ENCODE measurements at regions not wholly inside any gene's neighbourhood (a gene's known extent, or its start where the extent isn't known, plus 50 kb on each side); places are given as distances from the start of the nearest gene placed in this dataset.
"Not testable (repeated sequence)": the region's sequence is repeated elsewhere in the genome, so short reads cannot be mapped to it uniquely, and the experiment has no call there.

- TF ChIP-seq CTCF (IDR thresholded peaks at IDR 0.05; ENCODE audit: borderline replicate concordance, insufficient read depth, low read depth, low read length): no peak
- H3K4me3 ChIP-seq (ENCODE audit: low read depth, low read length): no peak overlapping the region
Observed at GRCh38 chr10:64867501-64867962, 1346.3 kb downstream of the REEP3 start.

- H3K4me3 ChIP-seq (ENCODE audit: low read depth, low read length): no peak overlapping the region
- TF ChIP-seq CTCF (IDR thresholded peaks at IDR 0.05; ENCODE audit: borderline replicate concordance, insufficient read depth, low read depth, low read length): no peak
Observed at GRCh38 chr10:64873088-64873487, 1351.9 kb downstream of the REEP3 start.

GRCh38 chr10:64873959-64874358 lies 1352.8 kb downstream of the REEP3 start:
- no peak overlapping the region for H3K4me3 ChIP-seq (ENCODE audit: low read depth, low read length)
- TF ChIP-seq CTCF (IDR thresholded peaks at IDR 0.05; ENCODE audit: borderline replicate concordance, insufficient read depth, low read depth, low read length): no peak

GRCh38 chr10:64880546-64880945 lies 1359.3 kb downstream of the REEP3 start:
- H3K4me3 ChIP-seq (ENCODE audit: low read depth, low read length): no peak overlapping the region
- no peak for TF ChIP-seq CTCF (IDR thresholded peaks at IDR 0.05; ENCODE audit: borderline replicate concordance, insufficient read depth, low read depth, low read length)

- H3K4me3 ChIP-seq (ENCODE audit: low read depth, low read length): no peak overlapping the region
- TF ChIP-seq CTCF (IDR thresholded peaks at IDR 0.05; ENCODE audit: borderline replicate concordance, insufficient read depth, low read depth, low read length): no peak
Observed at GRCh38 chr10:64881257-64881656, 1360.1 kb downstream of the REEP3 start.

GRCh38 chr10:64896582-64896981 lies 1375.4 kb downstream of the REEP3 start:
- H3K4me3 ChIP-seq (ENCODE audit: low read depth, low read length): no peak overlapping the region
- TF ChIP-seq CTCF (IDR thresholded peaks at IDR 0.05; ENCODE audit: borderline replicate concordance, insufficient read depth, low read depth, low read length): no peak

- not testable (repeated sequence) for H3K4me3 ChIP-seq (ENCODE audit: low read depth, low read length)
Observed at GRCh38 chr10:64906311-64906710, 1385.1 kb downstream of the REEP3 start.

- H3K4me3 ChIP-seq (ENCODE audit: low read depth, low read length): not testable (repeated sequence)
Observed at GRCh38 chr10:64924306-64924705, 1403.1 kb downstream of the REEP3 start.

Data from GM12875 (cell line).